ENCODE measurements at regions not wholly inside any gene's neighbourhood (a gene's known extent, or its start where the extent isn't known, plus 50 kb on each side); places are given as distances from the start of the nearest gene placed in this dataset.

DNA sequence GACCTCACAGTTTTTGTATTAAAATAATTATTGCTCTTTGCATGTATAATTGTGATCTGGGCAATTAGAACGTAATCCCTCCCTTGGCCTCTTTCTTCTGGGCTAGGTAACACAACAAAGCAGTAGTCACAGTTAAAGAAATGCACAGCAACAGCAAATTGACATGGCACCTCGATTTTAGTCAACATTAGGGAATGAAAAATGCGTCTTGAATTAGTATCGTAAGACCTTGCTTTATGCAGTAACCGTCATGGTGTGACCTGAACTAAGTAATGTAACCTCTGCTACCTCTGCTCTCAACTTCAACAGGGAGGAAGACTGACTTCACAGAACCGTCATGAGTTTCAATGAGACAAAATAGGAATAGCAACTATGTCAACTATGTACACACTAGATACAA, 265.4 kb upstream of the MAF start:
- Mint-ChIP-seq H3K9me3 (no peaks in the 10 kb centered on the region), H3K4me3 (no peak overlapping the region), H3K36me3 (no peaks in the 10 kb centered on the region), H3K27me3 (peaks cover 3% of the 10 kb centered on the region), H3K27ac (no peak overlapping the region), H3K4me1 (no peaks in the 10 kb centered on the region)
- ATAC-seq (ENCODE audit: low read depth) (no peak), DNase-seq (ENCODE audit: low spot score in 2 of 2) (no peak)

DNA sequence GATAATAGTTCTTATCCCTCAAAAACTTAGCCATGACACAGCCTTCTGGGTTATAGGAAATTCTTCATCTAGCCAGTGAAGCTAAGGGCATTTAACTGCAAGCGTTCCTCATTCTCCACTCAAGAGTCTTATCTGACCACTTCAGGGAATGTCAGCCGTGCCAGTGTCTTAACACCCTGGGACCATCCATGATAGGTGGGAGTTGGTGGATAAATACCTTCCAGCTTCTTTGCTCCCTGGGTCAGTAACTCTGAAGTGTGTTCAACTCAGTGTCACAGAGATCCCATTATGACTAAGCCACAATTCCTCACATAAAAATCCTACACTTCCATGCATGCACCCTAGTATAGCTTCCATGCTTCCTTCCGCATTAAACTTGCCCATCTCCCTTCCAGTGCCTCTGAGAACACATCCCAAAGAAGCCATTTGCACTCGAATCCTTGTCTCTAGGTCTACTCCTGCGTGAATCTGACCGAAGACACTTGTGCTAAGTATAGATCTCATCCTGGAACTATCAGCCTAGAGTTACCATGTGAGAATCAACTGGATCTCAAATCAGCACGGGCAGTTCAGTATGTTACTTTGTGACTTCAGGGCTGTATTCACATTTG, 264.3 kb upstream of the MAF start:
- Mint-ChIP-seq H3K27me3 (peaks cover 3% of the 10 kb centered on the region), H3K4me3 (no peak overlapping the region), H3K27ac (no peak overlapping the region), H3K36me3 (no peaks in the 10 kb centered on the region), H3K4me1 (no peaks in the 10 kb centered on the region), H3K9me3 (no peaks in the 10 kb centered on the region)
- DNase-seq (ENCODE audit: low spot score in 2 of 2) (no peak), ATAC-seq (ENCODE audit: low read depth) (no peak)

DNA sequence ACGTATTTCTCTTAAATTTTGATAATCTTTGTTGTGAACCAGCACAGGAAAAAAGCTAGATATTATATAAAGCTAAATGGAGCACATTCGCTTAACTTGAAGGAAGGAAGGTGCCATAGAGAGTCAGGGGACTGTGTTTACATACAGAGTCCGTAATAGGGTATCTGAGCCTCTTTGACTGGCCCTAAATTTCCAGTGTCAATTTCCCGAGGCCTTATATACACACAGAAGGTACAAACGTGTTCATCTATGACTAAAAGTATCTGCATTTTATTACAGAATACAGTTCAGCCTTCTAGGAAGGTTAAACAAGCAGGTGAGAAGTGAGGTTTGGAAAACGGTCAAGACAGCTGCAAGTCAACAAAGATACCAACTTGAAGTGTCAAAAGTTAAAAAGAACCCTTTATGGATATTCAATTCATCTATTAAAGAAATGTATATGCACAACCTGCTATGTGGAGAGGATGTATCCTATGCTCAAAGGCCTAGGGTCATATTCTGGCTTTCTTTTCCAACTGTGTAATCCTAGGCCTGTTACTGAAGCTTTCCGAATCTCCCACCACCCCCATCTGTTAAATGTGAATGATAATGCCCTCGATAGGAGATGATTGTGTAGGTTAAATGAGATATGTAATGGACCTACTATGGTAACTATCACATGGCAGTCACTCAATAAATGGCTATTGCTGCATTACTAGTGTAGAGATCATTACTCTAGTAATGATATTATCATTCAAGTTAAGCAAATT, 263.7 kb upstream of the MAF start:
- Mint-ChIP-seq H3K4me3 (no peak overlapping the region), H3K4me1 (no peaks in the 10 kb centered on the region), H3K36me3 (no peaks in the 10 kb centered on the region), H3K9me3 (no peaks in the 10 kb centered on the region), H3K27ac (no peak overlapping the region), H3K27me3 (peaks cover 3% of the 10 kb centered on the region)
- no peak for ATAC-seq (ENCODE audit: low read depth)
- DNase-seq (ENCODE audit: low spot score in 2 of 2): no peak

DNA sequence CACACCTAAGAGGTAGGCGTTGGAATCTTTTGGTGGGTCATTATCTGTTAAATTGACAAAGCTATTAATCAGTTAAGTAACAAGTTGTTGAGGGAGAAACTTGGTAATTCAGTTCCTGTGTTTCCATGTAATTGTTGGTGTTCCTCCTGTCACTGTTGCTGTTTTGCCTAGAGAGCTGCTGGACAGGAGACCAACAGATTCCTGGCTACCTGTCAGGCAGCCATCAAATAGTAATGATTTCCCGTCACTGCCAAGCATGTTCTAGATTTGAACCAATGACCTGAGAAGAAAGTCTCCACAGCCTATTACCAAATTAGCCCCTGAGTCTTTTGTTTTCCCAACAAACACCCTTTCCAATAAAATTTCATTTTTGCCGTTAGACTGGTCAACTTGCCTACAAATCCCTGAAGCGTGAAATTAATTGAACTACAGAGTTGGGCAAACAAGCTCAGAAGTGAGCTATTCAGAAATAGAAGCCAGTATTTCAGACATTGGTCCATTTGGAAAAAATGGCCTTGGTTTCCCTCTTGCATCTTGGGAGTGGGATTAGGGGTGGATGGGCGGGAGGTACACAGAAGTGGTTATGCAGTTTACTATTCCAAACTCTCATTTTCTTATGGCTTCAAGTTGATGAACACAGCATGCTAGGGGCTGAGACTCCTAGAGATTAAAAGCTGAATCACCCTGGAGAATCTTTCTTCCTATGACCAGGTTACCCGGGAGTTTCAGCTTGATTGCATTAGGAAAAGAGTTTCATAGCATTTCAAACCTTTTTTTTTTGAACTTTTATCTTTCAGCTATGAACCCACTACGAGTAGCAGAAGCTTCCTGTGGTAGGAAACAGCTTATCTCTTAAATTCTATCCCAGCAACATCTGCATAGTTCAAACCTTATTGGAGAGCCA, 262.8 kb upstream of the MAF start:
- Mint-ChIP-seq H3K9me3 (no peaks in the 10 kb centered on the region), H3K27me3 (peaks cover 3% of the 10 kb centered on the region), H3K4me1 (no peaks in the 10 kb centered on the region), H3K36me3 (no peaks in the 10 kb centered on the region), H3K4me3 (no peak overlapping the region), H3K27ac (no peak overlapping the region)
- no peak for DNase-seq (ENCODE audit: low spot score in 2 of 2)
- no peak for ATAC-seq (ENCODE audit: low read depth)

DNA sequence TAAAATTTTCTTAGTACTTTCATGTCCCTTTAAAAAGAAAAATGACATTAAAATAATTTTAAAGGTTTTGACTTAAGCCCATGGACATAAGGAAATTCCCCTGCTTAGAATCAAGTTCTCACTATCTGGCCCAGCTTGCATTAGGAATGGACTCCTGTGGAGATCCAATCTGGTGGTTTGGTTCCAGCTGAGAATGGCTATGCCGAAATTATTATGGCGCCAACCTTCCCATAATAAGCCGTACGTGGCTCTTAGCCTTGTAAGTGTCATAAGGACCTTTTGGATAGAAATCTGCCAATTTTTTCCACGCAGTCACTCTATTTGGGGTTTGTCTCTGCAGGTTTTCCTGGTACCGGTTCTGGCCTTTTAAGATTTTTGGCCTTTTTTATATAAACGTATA, 262.1 kb upstream of the MAF start:
- peaks cover 3% of the 10 kb centered on the region for H3K27me3 Mint-ChIP-seq
- DNase-seq (ENCODE audit: low spot score in 2 of 2) (no peak), ATAC-seq (ENCODE audit: low read depth) (no peak)
- H3K36me3 Mint-ChIP-seq: no peaks in the 10 kb centered on the region
- no peak overlapping the region for H3K4me3 Mint-ChIP-seq
- no peaks in the 10 kb centered on the region for H3K9me3 Mint-ChIP-seq
- H3K27ac Mint-ChIP-seq: no peak overlapping the region
- no peaks in the 10 kb centered on the region for H3K4me1 Mint-ChIP-seq

DNA sequence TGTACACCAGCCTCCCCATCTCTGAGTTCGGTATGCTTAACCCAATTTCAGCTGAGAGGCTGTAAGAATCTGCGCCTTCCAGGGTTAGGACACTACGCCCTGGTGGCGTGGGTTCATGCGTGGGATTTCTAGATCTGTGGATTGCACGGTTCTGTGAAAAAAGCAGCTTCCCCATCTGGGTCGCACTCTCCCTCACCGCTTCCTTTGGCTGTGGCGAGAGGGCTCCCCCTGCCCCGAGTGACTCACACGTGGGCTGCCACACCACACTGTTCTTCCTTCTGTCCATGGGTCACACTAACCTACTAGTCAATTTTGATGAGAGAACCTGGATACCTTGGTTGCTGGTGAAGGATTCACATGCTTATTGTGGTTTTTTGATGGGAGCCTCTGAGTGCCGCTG, 256.0 kb upstream of the MAF start:
- Mint-ChIP-seq H3K27ac (no peak overlapping the region), H3K4me3 (no peak overlapping the region), H3K36me3 (peaks cover 2% of the 10 kb centered on the region), H3K27me3 (no peaks in the 10 kb centered on the region), H3K4me1 (no peaks in the 10 kb centered on the region), H3K9me3 (peaks cover 23% of the 10 kb centered on the region)
- ATAC-seq (ENCODE audit: low read depth): no peak
- no peak for DNase-seq (ENCODE audit: low spot score in 2 of 2)

DNA sequence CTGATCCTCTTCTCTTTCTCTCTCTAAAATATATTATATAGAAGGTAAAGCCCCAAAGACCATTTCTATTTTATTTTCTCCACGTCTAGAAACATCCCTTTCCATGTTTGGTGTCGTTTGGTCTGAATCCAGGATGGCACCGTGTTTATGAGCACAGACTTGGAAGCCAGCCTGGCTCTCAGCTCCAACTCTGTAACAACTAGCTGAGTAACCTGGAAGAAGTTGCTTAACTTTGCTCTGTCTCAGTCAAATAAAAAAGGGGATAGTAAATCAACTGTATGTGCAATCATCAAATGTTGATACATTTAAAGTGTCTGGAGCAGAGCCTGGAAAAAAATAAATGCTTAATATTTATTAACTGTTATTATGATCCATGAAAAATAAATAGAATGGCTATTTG, 249.8 kb upstream of the MAF start:
- Mint-ChIP-seq H3K9me3 (peaks cover 17% of the 10 kb centered on the region), H3K4me3 (no peak overlapping the region), H3K36me3 (peaks cover 1% of the 10 kb centered on the region), H3K27ac (no peak overlapping the region), H3K27me3 (no peaks in the 10 kb centered on the region), H3K4me1 (no peaks in the 10 kb centered on the region)
- DNase-seq (ENCODE audit: low spot score in 2 of 2) (no peak), ATAC-seq (ENCODE audit: low read depth) (no peak)

DNA sequence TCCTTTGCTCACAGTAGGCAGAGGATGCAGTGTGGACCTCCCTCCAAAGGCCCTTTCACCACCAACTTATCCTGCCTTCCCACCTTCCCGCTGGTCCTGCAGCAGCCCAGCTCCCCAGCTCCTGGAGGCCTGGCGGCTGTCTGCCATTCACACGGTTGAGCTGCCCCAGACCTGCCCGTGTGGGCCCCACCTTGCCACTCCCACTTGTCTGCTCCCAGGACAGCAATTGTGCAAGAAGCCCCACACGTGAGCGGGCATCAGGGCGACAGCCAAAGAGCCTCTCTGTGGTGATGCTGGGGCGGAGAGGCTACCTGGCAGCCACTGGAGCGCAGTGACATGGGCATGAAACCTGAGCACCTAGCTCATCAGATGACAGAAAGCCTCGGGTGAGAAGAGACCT, 248.6 kb upstream of the MAF start:
- no peak overlapping the region for H3K4me3 Mint-ChIP-seq
- H3K27ac Mint-ChIP-seq: no peak overlapping the region
- no peaks in the 10 kb centered on the region for H3K4me1 Mint-ChIP-seq
- ATAC-seq (ENCODE audit: low read depth) (no peak), DNase-seq (ENCODE audit: low spot score in 2 of 2) (no peak)
- H3K36me3 Mint-ChIP-seq: no peaks in the 10 kb centered on the region
- H3K9me3 Mint-ChIP-seq: peaks cover 12% of the 10 kb centered on the region
- H3K27me3 Mint-ChIP-seq: no peaks in the 10 kb centered on the region

DNA sequence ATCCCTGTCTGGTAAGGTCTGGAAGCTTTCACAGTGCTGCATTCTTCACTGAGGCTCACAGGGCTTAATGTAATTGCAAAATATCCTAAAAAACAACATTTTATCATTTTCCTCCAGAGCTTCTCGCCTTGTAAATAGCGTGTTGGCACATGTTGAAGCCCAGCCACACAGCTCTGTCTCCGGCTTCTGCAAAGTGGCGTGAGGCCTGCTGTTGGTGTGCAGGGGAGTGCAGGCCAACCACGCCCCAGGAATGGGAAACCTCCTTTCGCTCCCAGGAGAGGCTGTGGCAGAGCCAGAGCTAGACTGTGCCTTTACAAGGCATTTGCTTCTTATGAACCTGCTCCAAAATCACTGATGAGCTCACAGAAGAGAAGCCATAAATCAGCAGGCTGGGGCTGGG, 248.2 kb upstream of the MAF start:
- no peaks in the 10 kb centered on the region for H3K27me3 Mint-ChIP-seq
- H3K4me1 Mint-ChIP-seq: no peaks in the 10 kb centered on the region
- H3K27ac Mint-ChIP-seq: no peak overlapping the region
- H3K4me3 Mint-ChIP-seq: no peak overlapping the region
- H3K36me3 Mint-ChIP-seq: no peaks in the 10 kb centered on the region
- no peak for ATAC-seq (ENCODE audit: low read depth)
- no peak for DNase-seq (ENCODE audit: low spot score in 2 of 2)
- H3K9me3 Mint-ChIP-seq: peaks cover 12% of the 10 kb centered on the region

DNA sequence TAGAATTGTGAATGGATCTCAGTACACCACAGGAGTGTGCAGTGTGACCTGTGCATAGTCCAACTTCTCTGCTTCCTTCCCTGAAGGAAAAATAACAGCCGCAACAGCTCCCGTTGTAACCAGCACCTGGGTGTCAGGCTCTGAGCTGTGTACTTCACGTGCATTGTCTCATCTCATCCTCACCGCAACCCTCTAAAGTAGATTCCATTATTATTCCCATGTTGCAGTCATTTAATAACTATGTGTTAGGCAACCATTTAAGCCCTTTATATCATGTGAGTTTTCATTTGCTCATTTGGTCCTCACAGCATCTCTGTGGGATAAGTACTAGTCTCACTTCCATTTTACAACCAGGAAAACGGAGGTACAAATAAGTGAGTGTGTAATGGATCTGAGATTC, 247.0 kb upstream of the MAF start:
- peaks cover 7% of the 10 kb centered on the region for H3K9me3 Mint-ChIP-seq
- H3K36me3 Mint-ChIP-seq: no peaks in the 10 kb centered on the region
- no peak overlapping the region for H3K4me3 Mint-ChIP-seq
- no peak for ATAC-seq (ENCODE audit: low read depth)
- no peak for DNase-seq (ENCODE audit: low spot score in 2 of 2)
- no peak overlapping the region for H3K27ac Mint-ChIP-seq
- no peaks in the 10 kb centered on the region for H3K4me1 Mint-ChIP-seq
- no peaks in the 10 kb centered on the region for H3K27me3 Mint-ChIP-seq

DNA sequence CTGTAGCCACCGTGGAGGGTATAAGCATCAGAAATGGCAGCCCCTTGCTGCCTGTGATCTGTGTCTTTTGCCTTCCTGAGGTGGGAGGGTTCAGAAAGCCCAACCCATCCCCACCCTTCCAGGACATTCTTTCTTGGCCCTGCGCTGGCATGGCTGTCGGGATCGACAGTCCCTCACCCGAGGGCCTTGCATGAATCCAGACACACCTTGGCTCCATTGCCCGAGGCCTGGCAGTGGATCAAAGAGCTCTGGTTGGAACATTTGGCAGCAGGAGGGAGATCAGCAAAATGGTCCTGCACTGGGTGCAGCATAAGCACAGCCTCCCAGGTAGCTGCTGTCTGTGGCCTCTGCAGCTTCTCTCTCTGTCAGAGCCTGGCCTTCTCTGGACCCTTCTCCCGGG, 246.6 kb upstream of the MAF start:
- DNase-seq (ENCODE audit: low spot score in 2 of 2): no peak
- Mint-ChIP-seq H3K4me1 (no peaks in the 10 kb centered on the region), H3K36me3 (no peaks in the 10 kb centered on the region), H3K9me3 (peaks cover 7% of the 10 kb centered on the region), H3K4me3 (no peak overlapping the region), H3K27ac (no peak overlapping the region), H3K27me3 (no peaks in the 10 kb centered on the region)
- no peak for ATAC-seq (ENCODE audit: low read depth)

DNA sequence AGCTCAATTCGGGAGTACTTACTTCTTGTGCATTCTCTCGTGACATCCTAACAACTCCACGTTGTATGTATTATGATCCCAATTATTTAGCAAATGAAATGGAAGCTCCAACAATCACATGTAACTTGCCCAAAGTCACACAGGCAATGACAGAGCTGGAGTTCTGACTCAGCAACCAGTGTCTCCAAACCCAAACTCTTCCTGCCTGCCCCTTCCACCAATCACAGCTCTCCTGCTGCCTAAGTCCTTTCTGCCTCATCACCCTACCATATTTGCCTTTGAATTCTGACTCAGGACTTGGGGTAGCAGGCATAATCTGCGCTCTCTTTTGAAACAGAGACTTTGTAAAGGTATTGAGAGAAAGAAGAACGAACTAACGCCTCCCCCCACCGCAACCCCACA, 245.2 kb upstream of the MAF start:
- no peak overlapping the region for H3K27ac Mint-ChIP-seq
- ATAC-seq (ENCODE audit: low read depth): no peak

DNA sequence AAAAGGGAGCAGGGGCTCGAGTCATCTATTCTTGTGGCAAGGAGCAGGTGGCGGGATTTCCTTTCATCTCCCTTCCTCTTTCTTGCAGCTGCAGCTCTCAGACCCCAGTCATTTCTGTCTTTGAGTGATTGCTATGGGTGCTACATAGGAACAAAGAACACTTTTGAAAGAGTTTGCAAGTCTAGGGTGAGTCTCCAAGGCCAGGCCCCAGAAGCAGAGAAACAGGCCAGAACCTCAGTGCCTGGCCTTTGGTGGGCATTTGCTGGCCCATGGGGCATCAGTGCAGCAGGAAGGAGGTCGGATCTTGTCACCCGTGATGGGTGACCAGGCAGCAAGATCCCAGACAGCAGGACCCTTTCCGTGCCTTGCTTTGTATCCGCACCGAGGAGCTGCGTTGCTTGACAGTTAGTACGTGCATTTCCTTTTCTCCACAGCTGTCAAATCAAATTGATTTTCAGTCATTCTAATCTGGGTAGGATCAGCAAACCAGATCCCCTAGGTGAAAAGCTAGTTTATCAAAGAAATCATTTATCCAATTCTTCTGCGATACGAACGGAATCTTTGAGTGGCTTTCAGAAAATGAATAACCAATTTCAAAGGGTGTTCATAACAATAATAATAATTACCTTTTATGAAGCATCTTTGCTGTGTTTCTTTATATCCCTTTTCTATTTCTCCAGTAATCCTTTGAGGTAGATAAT, 244.6 kb upstream of the MAF start:
- H3K27ac Mint-ChIP-seq: no peak overlapping the region
- H3K4me3 Mint-ChIP-seq: no peak overlapping the region
- no peaks in the 10 kb centered on the region for H3K36me3 Mint-ChIP-seq
- H3K9me3 Mint-ChIP-seq: no peaks in the 10 kb centered on the region
- H3K27me3 Mint-ChIP-seq: peaks cover 2% of the 10 kb centered on the region
- H3K4me1 Mint-ChIP-seq: no peaks in the 10 kb centered on the region
- ATAC-seq (ENCODE audit: low read depth): no peak
- DNase-seq (ENCODE audit: low spot score in 2 of 2): no peak

More for the DNA sequence above, 245.2 kb upstream of the MAF start:
- no peaks in the 10 kb centered on the region for H3K4me1 Mint-ChIP-seq
- H3K27me3 Mint-ChIP-seq: peaks cover 2% of the 10 kb centered on the region
- peaks cover 1% of the 10 kb centered on the region for H3K9me3 Mint-ChIP-seq
- DNase-seq (ENCODE audit: low spot score in 2 of 2): no peak
- H3K4me3 Mint-ChIP-seq: no peak overlapping the region
- no peaks in the 10 kb centered on the region for H3K36me3 Mint-ChIP-seq

DNA sequence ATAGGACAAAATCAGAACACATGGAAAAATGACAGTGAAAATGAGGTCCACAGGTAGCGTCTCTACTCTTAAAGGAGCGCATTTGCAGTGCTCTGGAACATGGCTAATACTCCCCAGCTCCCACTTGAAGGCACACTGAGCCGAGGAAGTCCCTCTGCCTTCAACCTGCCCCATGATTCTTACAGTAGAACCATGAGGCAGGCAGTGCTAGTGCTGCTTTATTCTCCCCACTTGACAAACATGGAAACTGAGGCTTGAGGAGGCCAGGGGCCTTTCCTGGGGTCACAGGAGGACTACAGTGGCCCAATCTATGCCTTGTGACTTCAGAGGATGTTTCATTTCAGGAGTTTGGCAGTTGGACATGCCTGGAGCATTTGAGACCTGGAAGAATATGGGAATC, 244.1 kb upstream of the MAF start:
- Mint-ChIP-seq H3K9me3 (no peaks in the 10 kb centered on the region), H3K27ac (no peak overlapping the region), H3K36me3 (no peaks in the 10 kb centered on the region), H3K4me1 (no peaks in the 10 kb centered on the region), H3K4me3 (no peak overlapping the region), H3K27me3 (peaks cover 2% of the 10 kb centered on the region)
- ATAC-seq (ENCODE audit: low read depth) (no peak), DNase-seq (ENCODE audit: low spot score in 2 of 2) (no peak)

All from memory B cell (primary cell).